SK-N-SH treated with all-trans-retinoic acid at 6 μM for 48 hours (cell line): ENCODE measurements at regions not wholly inside any gene's neighbourhood (a gene's known extent, or its start where the extent isn't known, plus 50 kb on each side); places are given as distances from the start of the nearest gene placed in this dataset.

ENCODE experiments used
- ARNTL ChIP-seq: fragments of 450-650 bp; formaldehyde crosslinking; IDR thresholded peaks from 2 replicates; pipeline ENCODE4 v1.5.0; 2020; ENCODE audit warnings: low read depth, mild to moderate bottlenecking, moderate library complexity, borderline replicate concordance
- CREB5 ChIP-seq: fragments of 250-450 bp; sonication (Bioruptor Pico); IDR thresholded peaks from 2 replicates; pipeline ENCODE4 v1.5.1; 2020; ENCODE audit warnings: low read depth, mild to moderate bottlenecking, moderate library complexity
- ISL1 ChIP-seq: fragments of 250-450 bp; sonication (Bioruptor Pico); IDR thresholded peaks from 2 replicates; pipeline ENCODE4 v2.1.2; 2022; ENCODE audit warnings: mild to moderate bottlenecking, moderate library complexity
- POU6F1 ChIP-seq: fragments of 250-450 bp; sonication (Bioruptor Pico); IDR thresholded peaks from 2 replicates; pipeline ENCODE4 v1.8.0; 2021; ENCODE audit warnings: low read depth, mild to moderate bottlenecking, moderate library complexity, borderline replicate concordance
- TOX ChIP-seq: fragments of 250-450 bp; sonication (Bioruptor Pico); IDR thresholded peaks from 2 replicates; pipeline ENCODE4 v1.8.0; 2021; ENCODE audit warnings: mild to moderate bottlenecking, moderate library complexity, borderline replicate concordance
- ZFP30 ChIP-seq: fragments of 450-650 bp; formaldehyde crosslinking; IDR thresholded peaks from 2 replicates; pipeline ENCODE4 v1.5.0; 2022; ENCODE audit warnings: mild to moderate bottlenecking, moderate library complexity

GRCh38 chr6:9937031-9937763 is 477.7 kb downstream of the TFAP2A start:
- TF ChIP-seq TOX (CRISPR knock-in tag) (no peak), POU6F1 (CRISPR knock-in tag) (no peak), ARNTL (CRISPR knock-in tag) (no peak), ZFP30 (CRISPR knock-in tag) (no peak), ISL1 (CRISPR knock-in tag) (no peak), CREB5 (CRISPR knock-in tag) (no peak)
